GM23248 (cell line): ENCODE measurements at regions not wholly inside any gene's neighbourhood (a gene's known extent, or its start where the extent isn't known, plus 50 kb on each side); places are given as distances from the start of the nearest gene placed in this dataset.

Source experiments
- DNase-seq: peaks from one replicate; pipeline ENCODE4 v3.0.0-alpha.2; 2015
- H2AFZ ChIP-seq: fragments of 200-600 bp; sonication (generic); 2 replicates; pipeline ENCODE4 v1.6.1; 2016; ENCODE audit warnings: antibody characterized with exemption
- H3F3A ChIP-seq: fragments of 200-600 bp; sonication (generic); 2 replicates; pipeline ENCODE4 v1.6.1; 2016; ENCODE audit warnings: mild to moderate bottlenecking, antibody characterized with exemption, mixed run types; ENCODE audit not compliant: insufficient read depth
- H3K27ac ChIP-seq: fragments of 200-600 bp; sonication (generic); 2 replicates; pipeline ENCODE4 v1.5.1; 2016; ENCODE audit warnings: mild to moderate bottlenecking
- H3K27me3 ChIP-seq: fragments of 200-600 bp; sonication (generic); replicated peaks from 2 replicates; pipeline ENCODE4 v1.6.1; 2016; ENCODE audit warnings: mild to moderate bottlenecking; ENCODE audit not compliant: insufficient read depth
- H3K36me3 ChIP-seq: fragments of 200-600 bp; sonication (generic); 2 replicates; pipeline ENCODE4 v1.6.1; 2016; ENCODE audit warnings: low read depth, mild to moderate bottlenecking
- H3K4me1 ChIP-seq: fragments of 200-600 bp; sonication (generic); 2 replicates; pipeline ENCODE4 v1.6.1; 2016; ENCODE audit warnings: mild to moderate bottlenecking; ENCODE audit not compliant: insufficient read depth
- H3K4me2 ChIP-seq: fragments of 200-600 bp; sonication (generic); one replicate; pipeline ENCODE4 v1.6.1; 2016; ENCODE audit warnings: mild to moderate bottlenecking; ENCODE audit not compliant: unreplicated experiment
- H3K4me3 ChIP-seq: fragments of 200-600 bp; sonication (generic); 2 replicates; pipeline ENCODE4 v1.5.1; 2016; ENCODE audit warnings: mild to moderate bottlenecking
- H3K79me2 ChIP-seq: fragments of 200-600 bp; sonication (generic); 2 replicates; pipeline ENCODE4 v1.6.1; 2016; ENCODE audit warnings: mild to moderate bottlenecking; ENCODE audit not compliant: insufficient read depth
- H3K9ac ChIP-seq: fragments of 200-600 bp; sonication (generic); 2 replicates; pipeline ENCODE4 v1.6.1; 2016; ENCODE audit warnings: mild to moderate bottlenecking
- H3K9me2 ChIP-seq: fragments of 200-600 bp; sonication (generic); 2 replicates; pipeline ENCODE4 v1.6.1; 2016; ENCODE audit warnings: mixed run types, mild to moderate bottlenecking, moderate library complexity; ENCODE audit not compliant: insufficient read depth
- H3K9me3 ChIP-seq: fragments of 200-600 bp; sonication (generic); one replicate; pipeline ENCODE4 v1.6.1; 2017; ENCODE audit warnings: low read depth
- H4K20me1 ChIP-seq: fragments of 200-600 bp; sonication (generic); 2 replicates; pipeline ENCODE4 v1.6.0; 2016; ENCODE audit not compliant: insufficient read depth
- EZH2 ChIP-seq: fragments of 200-600 bp; sonication (generic); IDR thresholded peaks from 2 replicates; pipeline ENCODE4 v1.6.1; 2018; ENCODE audit warnings: antibody characterized with exemption, mild to moderate bottlenecking; ENCODE audit not compliant: insufficient read depth, poor library complexity, severe bottlenecking
- EZH2phosphoT487 ChIP-seq: fragments of 200-600 bp; sonication (generic); IDR thresholded peaks from 2 replicates; pipeline ENCODE4 v1.6.1; 2018; ENCODE audit warnings: antibody characterized with exemption, moderate library complexity, mild to moderate bottlenecking, low read depth; ENCODE audit not compliant: insufficient read depth
- WGBS, 2 experiments: methylation state at CpG; one replicate each; pipeline ENCODE4 v1.1.6; 2015 to 2017; ENCODE audit warnings: low lambda C conversion rate in 2 of 2, low coverage in 1 of 2; ENCODE audit errors: missing lambda C conversion rate in 2 of 2; 5-methylcytosine and 5-hydroxymethylcytosine counted together
- in situ Hi-C: fragments of 300-500 bp; cut with MboI; formaldehyde crosslinking; loops from 2 replicates; pipeline ENCODE4 v1.15.0; 2020

DNA sequence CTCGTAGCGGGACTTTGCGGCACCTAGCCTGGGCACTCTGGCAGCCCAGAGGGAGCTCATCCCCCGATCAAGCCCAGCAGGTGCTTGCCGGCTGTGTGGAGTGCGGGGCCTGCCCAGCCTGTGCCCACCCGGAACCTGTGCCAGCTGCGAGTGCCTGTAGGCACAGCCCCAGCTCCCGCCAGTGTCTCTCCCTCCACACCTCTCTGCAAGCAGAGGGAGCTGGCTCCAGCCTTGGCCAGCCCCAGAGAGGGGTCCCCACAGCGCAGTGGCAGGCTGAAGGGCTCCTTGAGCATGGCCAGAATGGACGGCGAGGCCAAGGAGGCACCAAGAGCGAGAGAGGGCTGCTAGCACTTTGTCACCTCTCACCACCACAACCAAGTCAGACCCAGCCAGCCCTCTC lies 55.5 kb upstream of the C1QTNF9B start:
- in situ Hi-C loops = no loop called here
- DNase-seq = no peak

DNA sequence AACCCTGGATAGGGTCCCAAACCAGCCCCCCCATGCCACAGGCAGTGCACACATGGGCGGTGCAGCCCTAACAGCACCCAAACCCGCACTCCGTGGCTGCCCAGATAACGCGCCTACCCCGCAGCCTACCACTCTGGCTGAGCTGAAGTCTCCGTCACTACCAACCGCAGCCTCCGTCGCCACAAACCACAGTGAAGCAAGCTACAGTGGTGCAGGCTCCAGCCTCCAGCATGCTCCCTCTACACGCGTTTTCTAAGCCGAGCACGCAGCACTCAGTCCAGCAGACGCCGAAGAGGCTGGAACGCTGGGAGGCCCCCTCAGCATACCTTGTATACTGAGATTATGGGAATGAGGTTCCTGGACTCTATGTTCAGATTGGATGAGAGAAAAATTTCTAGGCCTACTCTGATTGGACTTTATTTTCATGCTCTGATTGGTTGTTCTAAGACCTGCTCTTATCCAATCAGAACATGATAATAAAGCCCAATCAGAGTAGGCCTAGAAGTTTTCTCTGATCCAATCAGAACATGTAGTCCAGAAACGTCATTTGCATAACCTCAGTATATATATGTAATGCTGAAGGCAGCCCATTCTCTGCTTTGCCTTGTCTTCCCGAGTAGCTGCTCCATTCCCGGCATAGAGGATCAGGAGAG lies 56.7 kb upstream of the C1QTNF9B start:
- Histone ChIP-seq H3K9me3 (no peaks in the 10 kb centered on the region), H3K4me3 (no peak overlapping the region), H3F3A (no peaks in the 10 kb centered on the region), H3K9ac (no peak overlapping the region), H3K9me2 (no peaks in the 10 kb centered on the region), H3K4me1 (peaks cover 9% of the 10 kb centered on the region), H3K4me2 (no peak overlapping the region), H3K27me3 (no peaks in the 10 kb centered on the region), H4K20me1 (no peaks in the 10 kb centered on the region), H3K79me2 (no peaks in the 10 kb centered on the region), H2AFZ (no peak overlapping the region), H3K27ac (no peak overlapping the region), H3K36me3 (no peaks in the 10 kb centered on the region)
- in situ Hi-C loops = no loop called here
- TF ChIP-seq EZH2phosphoT487 = no peak
- TF ChIP-seq EZH2 = no peak
- 82 to 85% methylated on average over 20 of the region's 20 CpGs for WGBS, 2 experiments
- DNase-seq = no peak

More for the DNA sequence above, 55.5 kb upstream of the C1QTNF9B start:
- Histone ChIP-seq H3K9me3 (no peaks in the 10 kb centered on the region), H3F3A (no peaks in the 10 kb centered on the region), H3K9me2 (no peaks in the 10 kb centered on the region), H3K9ac (no peak overlapping the region), H3K27me3 (no peaks in the 10 kb centered on the region), H3K4me2 (no peak overlapping the region), H3K4me1 (peaks cover 8% of the 10 kb centered on the region), H3K36me3 (no peaks in the 10 kb centered on the region), H3K4me3 (no peak overlapping the region), H4K20me1 (no peaks in the 10 kb centered on the region), H2AFZ (no peak overlapping the region), H3K79me2 (no peaks in the 10 kb centered on the region), H3K27ac (no peak overlapping the region)
- 93 to 95% methylated on average over 13 of the region's 13 CpGs for WGBS, 2 experiments
- TF ChIP-seq EZH2 = no peak

DNA sequence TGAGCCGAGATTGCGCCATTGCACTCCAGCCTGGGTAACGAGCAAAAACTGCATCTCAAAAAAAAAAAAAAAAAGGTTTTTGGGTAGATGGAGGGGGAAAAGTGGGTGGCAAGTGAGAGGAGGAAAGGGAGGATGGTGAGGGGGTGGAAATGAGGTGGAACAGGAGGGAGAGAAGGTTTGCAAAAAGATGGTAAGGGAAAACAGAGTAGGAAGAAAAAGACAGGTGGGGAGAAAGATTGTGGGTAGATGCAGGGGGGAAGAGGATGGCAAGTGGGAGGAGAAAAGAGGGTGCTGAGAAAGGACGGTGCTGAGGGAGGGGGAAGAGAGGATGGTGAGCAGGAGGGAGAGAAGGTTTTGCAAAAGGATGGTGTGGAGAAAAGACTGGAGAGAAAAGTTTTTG lies 57.8 kb upstream of the C1QTNF9B start:
- H3K4me3 ChIP-seq = no peak overlapping the region
- no peaks in the 10 kb centered on the region for H4K20me1 ChIP-seq
- no peak for DNase-seq
- no peaks in the 10 kb centered on the region for H3K9me2 ChIP-seq
- no peaks in the 10 kb centered on the region for H3K79me2 ChIP-seq
- TF ChIP-seq EZH2 (no peak), EZH2phosphoT487 (no peak)
- H3K36me3 ChIP-seq = no peaks in the 10 kb centered on the region
- H3K9me3 ChIP-seq = no peaks in the 10 kb centered on the region
- H3K4me2 ChIP-seq = no peak overlapping the region
- WGBS, 2 experiments = 90 to 97% methylated on average over 4 of the region's 4 CpGs
- H3F3A ChIP-seq = no peaks in the 10 kb centered on the region
- H3K27me3 ChIP-seq = no peaks in the 10 kb centered on the region
- peaks cover 17% of the 10 kb centered on the region for H3K4me1 ChIP-seq
- H3K27ac ChIP-seq = no peak overlapping the region
- H3K9ac ChIP-seq = no peak overlapping the region
- in situ Hi-C loops = no loop called here
- H2AFZ ChIP-seq = no peak overlapping the region

DNA sequence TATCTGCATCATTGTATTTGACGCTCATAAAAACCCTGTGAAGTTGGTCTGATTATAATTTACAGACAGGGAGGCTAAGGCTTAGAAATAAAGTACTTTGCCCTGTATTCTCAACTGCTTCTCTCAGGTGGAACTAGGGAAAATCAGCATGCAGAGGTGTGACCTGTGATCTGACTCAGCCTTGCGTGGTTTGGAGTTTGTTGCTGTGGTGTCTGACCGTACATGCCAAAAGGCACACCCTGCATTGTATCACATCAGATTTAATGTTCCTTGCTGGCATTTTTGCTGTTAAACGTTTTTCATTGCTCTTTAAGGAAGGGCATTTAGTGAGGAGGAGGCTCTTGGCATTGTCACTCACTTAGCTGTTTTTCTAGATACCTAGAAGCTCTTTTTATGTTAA lies 58.8 kb upstream of the C1QTNF9B start:
- no peak for TF ChIP-seq EZH2
- in situ Hi-C loops = no loop called here
- H3K9me2 ChIP-seq = no peaks in the 10 kb centered on the region
- WGBS, 2 experiments = 2 to 5% methylated on average over 4 of the region's 4 CpGs
- no peaks in the 10 kb centered on the region for H3F3A ChIP-seq
- no peaks in the 10 kb centered on the region for H3K9me3 ChIP-seq
- H3K4me3 ChIP-seq = peak overlapping the region; percentile 23; the same call in 1 of the 2 replicates
- no peaks in the 10 kb centered on the region for H4K20me1 ChIP-seq
- H3K27ac ChIP-seq = no peak overlapping the region; the same call in 1 of the 2 replicates
- H3K4me1 ChIP-seq = peaks cover 17% of the 10 kb centered on the region
- H3K4me2 ChIP-seq = peak overlapping the region; percentile 62
- H3K9ac ChIP-seq = no peak overlapping the region
- H3K79me2 ChIP-seq = no peaks in the 10 kb centered on the region
- peak; percentile 77 for DNase-seq
- H2AFZ ChIP-seq = peak overlapping the region; percentile 18; the same call in 1 of the 2 replicates
- no peaks in the 10 kb centered on the region for H3K36me3 ChIP-seq
- no peaks in the 10 kb centered on the region for H3K27me3 ChIP-seq

DNA sequence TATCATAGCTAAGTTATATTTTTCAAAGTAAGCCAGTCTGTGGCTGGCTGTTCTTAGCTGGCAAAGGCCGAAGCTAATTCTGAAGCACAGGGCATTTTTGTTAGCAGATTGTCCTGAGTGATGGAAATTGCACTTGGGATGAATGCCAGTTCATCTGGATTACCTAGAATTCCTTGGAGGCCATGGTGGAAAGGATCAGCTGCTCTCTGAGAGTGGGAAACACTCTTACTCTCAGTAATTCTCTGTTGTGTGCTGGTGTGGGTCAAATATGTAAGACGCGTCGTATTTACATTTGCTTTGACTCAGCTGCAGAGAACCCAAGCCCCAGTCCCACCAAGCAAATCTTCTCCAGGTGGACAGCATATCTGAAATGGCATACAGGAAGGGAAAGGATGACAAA lies 60.7 kb upstream of the C1QTNF9B start:
- in situ Hi-C loops = no loop called here
- Histone ChIP-seq H3K9me2 (no peaks in the 10 kb centered on the region), H3K27ac (no peak overlapping the region), H4K20me1 (no peaks in the 10 kb centered on the region), H3K79me2 (no peaks in the 10 kb centered on the region), H3K4me2 (no peak overlapping the region), H3K9me3 (no peaks in the 10 kb centered on the region), H2AFZ (no peak overlapping the region), H3K27me3 (no peaks in the 10 kb centered on the region), H3K4me1 (peaks cover 17% of the 10 kb centered on the region), H3K4me3 (no peak overlapping the region), H3F3A (no peaks in the 10 kb centered on the region), H3K36me3 (no peaks in the 10 kb centered on the region), H3K9ac (no peak overlapping the region)
- no peak for DNase-seq
- TF ChIP-seq EZH2 (no peak), EZH2phosphoT487 (no peak)
- WGBS, 2 experiments = 88% methylated on average over 4 of the region's 4 CpGs
